IMR-90 (cell line): ENCODE measurements at regions not wholly inside any gene's neighbourhood (a gene's known extent, or its start where the extent isn't known, plus 50 kb on each side); places are given as distances from the start of the nearest gene placed in this dataset.
A peak's percentile ranks its signal among the peaks of the same experiment; 100 is the strongest.

Source experiments
- CEBPB ChIP-seq: IDR thresholded peaks from 2 replicates; pipeline ENCODE4 v1.6.1; 2012; ENCODE audit warnings: low read depth, low read length, improper control_type of control experiment
- NFE2L2 ChIP-seq: fragments of 150-350 bp; IDR thresholded peaks from 2 replicates; pipeline ENCODE4 v1.6.1; 2016; ENCODE audit warnings: low read depth, mild to moderate bottlenecking, low read length
- TF ChIP-seq, protein P1 (sequence below): fragments of 150-350 bp; IDR thresholded peaks from 2 replicates; pipeline ENCODE4 v1.6.1; 2017; ENCODE audit warnings: mild to moderate bottlenecking, antibody characterized with exemption, low read length, low read depth

DNA sequence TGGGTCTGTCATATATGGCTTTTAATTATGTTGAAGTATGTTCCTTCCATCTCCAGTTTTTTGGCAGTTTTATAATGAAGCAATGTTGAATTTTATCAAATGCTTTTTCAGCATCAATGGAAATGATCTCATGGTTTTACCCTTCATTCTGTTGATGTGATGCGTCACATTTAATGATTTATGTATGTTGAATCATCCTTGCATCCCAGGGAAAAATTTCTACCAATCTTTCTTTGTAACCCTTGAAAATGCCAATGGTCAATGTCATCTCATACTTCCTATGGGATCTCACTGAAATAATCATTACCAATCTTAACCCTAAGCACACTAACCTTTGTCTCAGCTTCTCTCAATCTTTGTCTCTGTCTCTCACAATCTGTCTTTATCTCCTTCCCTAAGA is 1004.0 kb downstream of the KCNT2 start:
- TF ChIP-seq NFE2L2 = no peak
- TF ChIP-seq, protein P1, sequence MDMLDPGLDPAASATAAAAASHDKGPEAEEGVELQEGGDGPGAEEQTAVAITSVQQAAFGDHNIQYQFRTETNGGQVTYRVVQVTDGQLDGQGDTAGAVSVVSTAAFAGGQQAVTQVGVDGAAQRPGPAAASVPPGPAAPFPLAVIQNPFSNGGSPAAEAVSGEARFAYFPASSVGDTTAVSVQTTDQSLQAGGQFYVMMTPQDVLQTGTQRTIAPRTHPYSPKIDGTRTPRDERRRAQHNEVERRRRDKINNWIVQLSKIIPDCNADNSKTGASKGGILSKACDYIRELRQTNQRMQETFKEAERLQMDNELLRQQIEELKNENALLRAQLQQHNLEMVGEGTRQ = no peak
- peak; percentile 68 for TF ChIP-seq CEBPB
